ENCODE measurements at regions not wholly inside any gene's neighbourhood (a gene's known extent, or its start where the extent isn't known, plus 50 kb on each side); places are given as distances from the start of the nearest gene placed in this dataset.

DNA sequence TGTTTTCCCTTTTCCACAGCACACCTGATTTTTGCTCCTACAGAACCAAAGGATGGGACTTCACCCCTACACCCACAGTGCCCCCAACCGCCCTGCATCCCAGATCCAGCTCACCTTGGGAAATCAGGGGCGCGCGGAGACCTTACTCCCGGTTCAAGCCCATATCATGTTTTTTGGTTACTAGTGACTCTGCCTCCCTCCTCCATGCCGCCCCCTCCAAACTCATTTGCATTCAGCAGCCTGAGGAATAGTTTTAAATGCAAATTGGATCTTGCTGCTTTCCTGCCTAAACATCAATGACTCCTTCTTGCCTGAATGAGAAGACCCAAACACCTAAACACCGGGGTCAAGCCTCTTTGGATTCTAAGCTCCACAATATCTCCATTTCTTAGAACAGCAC lies 331.8 kb downstream of the TMEM114 start:
- H3K4me3 ChIP-seq (ENCODE audit: control insufficient read depth, low read depth, low read length): no peak overlapping the region
- DNase-seq (ENCODE audit: low read depth): no peak
- TF ChIP-seq, protein P1, sequence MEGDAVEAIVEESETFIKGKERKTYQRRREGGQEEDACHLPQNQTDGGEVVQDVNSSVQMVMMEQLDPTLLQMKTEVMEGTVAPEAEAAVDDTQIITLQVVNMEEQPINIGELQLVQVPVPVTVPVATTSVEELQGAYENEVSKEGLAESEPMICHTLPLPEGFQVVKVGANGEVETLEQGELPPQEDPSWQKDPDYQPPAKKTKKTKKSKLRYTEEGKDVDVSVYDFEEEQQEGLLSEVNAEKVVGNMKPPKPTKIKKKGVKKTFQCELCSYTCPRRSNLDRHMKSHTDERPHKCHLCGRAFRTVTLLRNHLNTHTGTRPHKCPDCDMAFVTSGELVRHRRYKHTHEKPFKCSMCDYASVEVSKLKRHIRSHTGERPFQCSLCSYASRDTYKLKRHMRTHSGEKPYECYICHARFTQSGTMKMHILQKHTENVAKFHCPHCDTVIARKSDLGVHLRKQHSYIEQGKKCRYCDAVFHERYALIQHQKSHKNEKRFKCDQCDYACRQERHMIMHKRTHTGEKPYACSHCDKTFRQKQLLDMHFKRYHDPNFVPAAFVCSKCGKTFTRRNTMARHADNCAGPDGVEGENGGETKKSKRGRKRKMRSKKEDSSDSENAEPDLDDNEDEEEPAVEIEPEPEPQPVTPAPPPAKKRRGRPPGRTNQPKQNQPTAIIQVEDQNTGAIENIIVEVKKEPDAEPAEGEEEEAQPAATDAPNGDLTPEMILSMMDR (IDR thresholded peaks at IDR 0.05; ENCODE audit: control insufficient read depth, insufficient read depth, low read depth, low read length, missing control alignments): no peak

DNA sequence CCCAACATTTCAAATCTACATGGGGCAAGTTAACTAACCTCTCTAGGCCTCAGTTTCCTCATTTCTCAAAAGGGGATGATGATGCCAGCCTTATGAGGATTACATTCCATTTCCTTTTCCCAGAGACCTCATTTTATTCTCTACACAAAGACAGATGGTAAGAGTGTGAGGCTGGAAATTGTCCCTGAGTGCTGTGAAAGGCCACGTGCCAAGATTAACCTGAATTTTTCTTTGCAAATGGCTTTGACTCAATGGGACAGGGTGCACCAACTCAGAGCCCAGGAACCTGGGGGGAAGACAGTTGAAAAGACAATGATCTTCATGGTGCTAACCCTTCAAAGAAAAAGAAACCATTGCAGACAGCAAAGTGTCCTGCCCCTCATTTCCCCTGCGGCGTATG lies 332.8 kb downstream of the TMEM114 start:
- no peak overlapping the region for H3K4me3 ChIP-seq (ENCODE audit: control insufficient read depth, low read depth, low read length)
- DNase-seq (ENCODE audit: low read depth): no peak
- TF ChIP-seq, protein P1 (IDR thresholded peaks at IDR 0.05; ENCODE audit: control insufficient read depth, insufficient read depth, low read depth, low read length, missing control alignments): no peak

DNA sequence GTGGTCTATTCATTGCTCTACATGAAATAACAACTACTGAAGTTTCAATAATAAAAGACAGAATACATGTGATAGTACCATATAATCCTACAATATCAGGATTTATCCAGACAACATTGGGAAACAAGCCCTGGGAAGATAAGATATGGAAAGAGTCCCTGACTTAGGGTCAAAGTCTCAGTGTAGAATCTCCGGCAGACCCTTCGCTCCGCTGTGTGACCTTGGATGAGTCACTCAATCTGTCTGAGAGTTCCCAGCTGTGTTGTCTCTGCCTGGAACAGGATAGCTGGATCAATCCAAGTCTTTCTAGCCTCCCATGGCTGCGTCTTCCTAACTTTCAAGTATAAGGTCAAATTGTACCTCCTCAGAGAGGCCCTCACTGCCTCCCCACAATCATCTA lies 335.9 kb downstream of the TMEM114 start:
- H3K4me3 ChIP-seq (ENCODE audit: control insufficient read depth, low read depth, low read length): no peak overlapping the region
- TF ChIP-seq, protein P1 (IDR thresholded peaks at IDR 0.05; ENCODE audit: control insufficient read depth, insufficient read depth, low read depth, low read length, missing control alignments): no peak
- DNase-seq (ENCODE audit: low read depth): no peak

DNA sequence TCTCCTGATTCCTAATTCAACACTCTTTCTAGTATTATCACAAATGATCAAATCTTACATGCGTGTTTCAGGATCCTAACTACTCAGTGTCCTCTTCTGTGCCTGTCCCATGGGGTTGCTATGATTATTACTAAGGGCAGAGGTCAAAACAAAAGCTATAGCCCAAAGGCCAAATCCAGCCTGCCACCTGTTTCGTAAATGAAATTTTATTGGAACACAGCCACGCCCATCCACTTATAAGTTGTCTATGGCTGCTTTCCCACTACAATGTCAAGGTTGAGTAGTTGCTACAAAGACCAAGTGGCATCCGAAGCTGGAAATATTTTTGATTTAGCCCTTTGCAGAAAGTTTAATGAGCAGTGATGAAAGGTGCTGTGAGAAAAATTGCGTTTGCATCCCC lies 336.6 kb downstream of the TMEM114 start:
- TF ChIP-seq, protein P1 (IDR thresholded peaks at IDR 0.05; ENCODE audit: control insufficient read depth, insufficient read depth, low read depth, low read length, missing control alignments): no peak
- no peak overlapping the region for H3K4me3 ChIP-seq (ENCODE audit: control insufficient read depth, low read depth, low read length)
- DNase-seq (ENCODE audit: low read depth): no peak

DNA sequence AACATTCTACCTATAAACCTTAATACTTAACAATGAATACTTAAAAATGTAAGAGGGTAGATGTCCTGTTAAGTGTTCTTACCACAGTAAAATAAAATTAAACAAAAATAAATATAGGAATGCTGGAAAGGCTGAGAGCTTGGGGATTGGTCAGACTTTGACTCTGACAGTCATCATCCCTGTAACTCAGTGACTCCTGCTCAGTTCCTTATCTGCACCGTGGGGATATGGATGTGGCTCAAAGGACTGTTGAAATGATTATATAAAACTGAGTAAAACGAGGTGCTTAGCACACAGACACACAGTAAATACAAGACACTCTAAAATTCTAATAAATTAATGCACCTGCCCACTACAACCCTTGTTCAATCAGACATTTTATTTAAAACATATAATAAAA lies 338.6 kb downstream of the TMEM114 start:
- no peak for DNase-seq (ENCODE audit: low read depth)
- no peak overlapping the region for H3K4me3 ChIP-seq (ENCODE audit: control insufficient read depth, low read depth, low read length)
- TF ChIP-seq, protein P1 (IDR thresholded peaks at IDR 0.05; ENCODE audit: control insufficient read depth, insufficient read depth, low read depth, low read length, missing control alignments): no peak

DNA sequence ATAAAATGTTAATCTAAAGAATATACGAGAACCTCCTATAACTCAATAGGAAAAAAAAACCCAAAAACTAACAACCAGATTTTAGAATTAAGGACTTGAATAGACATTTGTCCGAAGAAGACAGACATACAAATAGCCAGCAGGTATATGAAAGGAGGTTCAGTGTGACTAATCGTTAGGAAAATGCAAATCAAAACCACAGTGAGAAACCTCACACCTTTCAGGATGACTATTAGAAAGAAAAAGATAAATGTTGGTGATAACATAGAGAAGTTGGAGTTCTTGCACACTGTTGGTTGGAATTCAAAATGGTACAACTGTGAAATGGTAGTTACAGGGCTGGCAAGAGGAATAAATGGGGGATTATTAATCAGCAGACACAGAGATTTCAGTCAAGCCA lies 339.0 kb downstream of the TMEM114 start:
- no peak overlapping the region for H3K4me3 ChIP-seq (ENCODE audit: control insufficient read depth, low read depth, low read length)
- TF ChIP-seq, protein P1 (IDR thresholded peaks at IDR 0.05; ENCODE audit: control insufficient read depth, insufficient read depth, low read depth, low read length, missing control alignments): no peak
- DNase-seq (ENCODE audit: low read depth): no peak

DNA sequence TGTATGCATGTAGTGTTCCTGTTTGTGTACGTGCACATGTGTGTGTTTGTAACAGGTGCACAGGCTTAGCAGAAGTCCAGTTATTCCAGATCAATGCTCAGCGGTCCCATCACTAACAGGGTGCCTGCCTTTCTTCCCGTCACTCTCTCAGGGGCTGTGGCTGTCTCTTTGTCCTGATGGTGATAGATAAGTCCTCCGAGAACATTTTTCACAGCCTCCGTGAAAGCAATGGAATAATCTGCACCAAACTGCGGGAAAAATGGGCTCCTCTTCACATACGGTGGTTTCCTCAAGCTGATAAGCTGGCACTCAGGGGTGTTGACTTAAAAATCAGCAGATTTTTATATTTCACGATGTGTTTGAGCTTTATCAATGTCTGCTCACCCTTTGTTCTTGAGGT lies 342.3 kb downstream of the TMEM114 start:
- no peak for DNase-seq (ENCODE audit: low read depth)
- TF ChIP-seq, protein P1 (IDR thresholded peaks at IDR 0.05; ENCODE audit: control insufficient read depth, insufficient read depth, low read depth, low read length, missing control alignments): no peak
- no peak overlapping the region for H3K4me3 ChIP-seq (ENCODE audit: control insufficient read depth, low read depth, low read length)
